Upper lobe of right lung (tissue), 1 donor: ENCODE measurements at regions not wholly inside any gene's neighbourhood (a gene's known extent, or its start where the extent isn't known, plus 50 kb on each side); places are given as distances from the start of the nearest gene placed in this dataset.
A peak's percentile ranks its signal among the peaks of the same experiment; 100 is the strongest.

ENCODE experiments used
- ATAC-seq: fragments of 200-7000 bp; cut with Tn5 transposase; one replicate; pipeline ENCODE4 v1.9.1; 2020; ENCODE audit warnings: mild to moderate bottlenecking, moderate library complexity
- DNase-seq: peaks from one replicate; pipeline ENCODE4 v3.0.0-alpha.2; 2020
- H3K27ac ChIP-seq: fragments of 200-600 bp; one replicate; pipeline ENCODE4 v1.8.0; 2022
- H3K27me3 ChIP-seq: fragments of 200-600 bp; one replicate; pipeline ENCODE4 v1.8.0; 2022; ENCODE audit warnings: mild to moderate bottlenecking
- H3K36me3 ChIP-seq: fragments of 200-600 bp; one replicate; pipeline ENCODE4 v1.8.0; 2022
- H3K4me1 ChIP-seq: fragments of 200-600 bp; one replicate; pipeline ENCODE4 v1.8.0; 2022
- H3K4me3 ChIP-seq: fragments of 200-600 bp; one replicate; pipeline ENCODE4 v1.8.0; 2022; ENCODE audit warnings: mild to moderate bottlenecking
- H3K9me3 ChIP-seq: fragments of 200-600 bp; one replicate; pipeline ENCODE4 v1.8.0; 2022
- CTCF ChIP-seq: fragments of 200-600 bp; IDR thresholded peaks from one replicate; pipeline ENCODE4 v1.8.0; 2022; ENCODE audit warnings: antibody characterized with exemption
- intact Hi-C: fragments of 100-400 bp; cut with DNase I; formaldehyde crosslinking; loops from one replicate; pipeline ENCODE4 v1.11.0; 2022
- donor health status: DM: no; HTN: yes; CAD: no; lungs with severe emphysema.

GRCh38 chr5:33300209-33300742 is 140.5 kb upstream of the TARS1 start:
- TF ChIP-seq CTCF = no peak
- no peaks in the 10 kb centered on the region for H3K27me3 ChIP-seq
- no peak overlapping the region for H3K4me3 ChIP-seq
- intact Hi-C loops = no loop called here
- no peak overlapping the region for H3K27ac ChIP-seq
- H3K36me3 ChIP-seq = no peaks in the 10 kb centered on the region
- peak; percentile 75 for ATAC-seq
- peaks cover 14% of the 10 kb centered on the region for H3K4me1 ChIP-seq
- H3K9me3 ChIP-seq = no peaks in the 10 kb centered on the region
- no peak for DNase-seq

GRCh38 chr5:33303579-33304095 is 137.1 kb upstream of the TARS1 start:
- ATAC-seq = no peak
- H3K9me3 ChIP-seq = no peaks in the 10 kb centered on the region
- no peaks in the 10 kb centered on the region for H3K36me3 ChIP-seq
- H3K27ac ChIP-seq = no peak overlapping the region
- TF ChIP-seq CTCF = no peak
- DNase-seq = no peak
- intact Hi-C loops = no loop called here
- no peak overlapping the region for H3K4me3 ChIP-seq
- H3K4me1 ChIP-seq = peaks cover 14% of the 10 kb centered on the region
- H3K27me3 ChIP-seq = no peaks in the 10 kb centered on the region

GRCh38 chr5:33304601-33305000 is 136.2 kb upstream of the TARS1 start:
- TF ChIP-seq CTCF = no peak
- Histone ChIP-seq H3K27me3 (no peaks in the 10 kb centered on the region), H3K4me3 (no peak overlapping the region), H3K4me1 (peaks cover 10% of the 10 kb centered on the region), H3K27ac (no peak overlapping the region), H3K36me3 (no peaks in the 10 kb centered on the region), H3K9me3 (no peaks in the 10 kb centered on the region)
- intact Hi-C loops = no loop called here
- DNase-seq (no peak), ATAC-seq (no peak)

- intact Hi-C loops = no loop called here
- no peak for ATAC-seq
- no peaks in the 10 kb centered on the region for H3K36me3 ChIP-seq
Observed at GRCh38 chr5:33305572-33305971, 135.2 kb upstream of the TARS1 start.

GRCh38 chr5:33306758-33307157 is 134.0 kb upstream of the TARS1 start:
- no peaks in the 10 kb centered on the region for H3K9me3 ChIP-seq
- DNase-seq = no peak
- no peaks in the 10 kb centered on the region for H3K4me1 ChIP-seq
- TF ChIP-seq CTCF = no peak
- no peak for ATAC-seq
- no peaks in the 10 kb centered on the region for H3K36me3 ChIP-seq
- no peaks in the 10 kb centered on the region for H3K27me3 ChIP-seq
- no peak overlapping the region for H3K27ac ChIP-seq
- intact Hi-C loops = no loop called here
- H3K4me3 ChIP-seq = no peak overlapping the region

More at GRCh38 chr5:33305572-33305971, 135.2 kb upstream of the TARS1 start:
- Histone ChIP-seq H3K27me3 (no peaks in the 10 kb centered on the region), H3K9me3 (no peaks in the 10 kb centered on the region), H3K4me1 (no peaks in the 10 kb centered on the region), H3K27ac (no peak overlapping the region), H3K4me3 (no peak overlapping the region)
- TF ChIP-seq CTCF = no peak
- no peak for DNase-seq

GRCh38 chr5:33308586-33308985 is 132.2 kb upstream of the TARS1 start:
- DNase-seq (no peak), ATAC-seq (no peak)
- H3K27me3 ChIP-seq = no peaks in the 10 kb centered on the region
- H3K27ac ChIP-seq = no peak overlapping the region
- TF ChIP-seq CTCF = no peak
- H3K4me3 ChIP-seq = no peak overlapping the region
- no peaks in the 10 kb centered on the region for H3K9me3 ChIP-seq
- no peaks in the 10 kb centered on the region for H3K4me1 ChIP-seq
- intact Hi-C loops = no loop called here
- H3K36me3 ChIP-seq = no peaks in the 10 kb centered on the region
